ENCODE measurements at regions not wholly inside any gene's neighbourhood (a gene's known extent, or its start where the extent isn't known, plus 50 kb on each side); places are given as distances from the start of the nearest gene placed in this dataset.
"Not testable (repeated sequence)": the region's sequence is repeated elsewhere in the genome, so short reads cannot be mapped to it uniquely, and the experiment has no call there.

DNA sequence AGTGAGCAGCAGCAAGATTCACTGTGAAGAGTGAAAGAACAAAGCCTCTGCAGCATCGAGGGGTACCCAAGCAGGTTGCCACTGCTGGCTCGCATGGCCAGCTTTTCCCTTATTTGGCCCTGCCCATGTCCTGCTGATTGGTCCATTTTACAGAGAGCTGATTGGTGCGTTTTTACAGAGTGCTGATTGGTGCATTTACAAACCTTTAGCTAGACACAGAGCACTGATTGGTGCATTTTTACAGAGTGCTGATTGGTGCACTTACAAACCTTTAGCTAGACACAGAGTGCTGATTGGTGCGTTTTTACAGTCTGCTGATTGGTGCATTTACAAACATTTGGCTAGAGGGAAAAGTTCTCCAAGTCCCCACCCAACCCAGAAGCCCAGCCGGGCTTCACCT, 113.4 kb upstream of the DUSP22 start:
- H3K27ac Mint-ChIP-seq; H3K27me3 ChIP-seq (replicated peaks in 1 of 4; ENCODE audit: control extremely low read depth in 1 of 4, control insufficient read depth in 3 of 4, insufficient read depth in 4 of 4, low read length in 3 of 4); DNase-seq; H3K79me2 ChIP-seq (ENCODE audit: control insufficient read depth, insufficient read depth, low read length); H3K27me3 Mint-ChIP-seq; H3K9me3 Mint-ChIP-seq (ENCODE audit: insufficient read depth); H3K9ac ChIP-seq (ENCODE audit: low read length); intact Hi-C loops (cut with micrococcal nuclease); ATAC-seq (ENCODE audit: low read depth); H2AFZ ChIP-seq (ENCODE audit: insufficient read depth, low read depth, low read length, poor library complexity, severe bottlenecking); POLR2A ChIA-PET; H3K4me2 ChIP-seq (replicated peaks; ENCODE audit: low read depth, low read length, poor library complexity, severe bottlenecking); H3K4me3 ChIP-seq (ENCODE audit: control extremely low read depth in 1 of 5, extremely low read depth in 1 of 5, insufficient read depth in 1 of 5, low read depth in 2 of 5, low read length in 4 of 5); H3K4me3 Mint-ChIP-seq; H3K27ac ChIP-seq (ENCODE audit: low read length in 2 of 2); H4K20me1 ChIP-seq (ENCODE audit: control insufficient read depth, insufficient read depth, low read length, poor library complexity, severe bottlenecking); H3K36me3 ChIP-seq (replicated peaks in 1 of 2; ENCODE audit: control extremely low read depth in 1 of 2, control insufficient read depth in 1 of 2, extremely low read depth in 1 of 2, insufficient read depth in 2 of 2, low read length in 1 of 2): not testable (repeated sequence)
- WGBS (ENCODE audit: insufficient coverage), result 98% methylated on average over 5 of the region's 5 CpGs
- Histone ChIP-seq H3K9me3 (ENCODE audit: control extremely low read depth in 1 of 3, control insufficient read depth in 2 of 3, insufficient read depth in 1 of 3, low read length in 2 of 3) (peaks cover 0 to 21% (median 0%) of the 10 kb centered on the region in 3 donors), H3K4me1 (ENCODE audit: control insufficient read depth in 2 of 2, insufficient read depth in 2 of 2, low read length in 2 of 2) (peaks cover 38% of the 10 kb centered on the region in 2 donors)
- H3K4me1 Mint-ChIP-seq, result peaks cover 41% of the 10 kb centered on the region
- CTCF ChIA-PET, result interaction anchor here (1.0 to 3.8 kb wide), 2 partner anchors 9 to 11 kb away, joined by 3 to 29 read pairs; no protein-coding TSS in a partner anchor

DNA sequence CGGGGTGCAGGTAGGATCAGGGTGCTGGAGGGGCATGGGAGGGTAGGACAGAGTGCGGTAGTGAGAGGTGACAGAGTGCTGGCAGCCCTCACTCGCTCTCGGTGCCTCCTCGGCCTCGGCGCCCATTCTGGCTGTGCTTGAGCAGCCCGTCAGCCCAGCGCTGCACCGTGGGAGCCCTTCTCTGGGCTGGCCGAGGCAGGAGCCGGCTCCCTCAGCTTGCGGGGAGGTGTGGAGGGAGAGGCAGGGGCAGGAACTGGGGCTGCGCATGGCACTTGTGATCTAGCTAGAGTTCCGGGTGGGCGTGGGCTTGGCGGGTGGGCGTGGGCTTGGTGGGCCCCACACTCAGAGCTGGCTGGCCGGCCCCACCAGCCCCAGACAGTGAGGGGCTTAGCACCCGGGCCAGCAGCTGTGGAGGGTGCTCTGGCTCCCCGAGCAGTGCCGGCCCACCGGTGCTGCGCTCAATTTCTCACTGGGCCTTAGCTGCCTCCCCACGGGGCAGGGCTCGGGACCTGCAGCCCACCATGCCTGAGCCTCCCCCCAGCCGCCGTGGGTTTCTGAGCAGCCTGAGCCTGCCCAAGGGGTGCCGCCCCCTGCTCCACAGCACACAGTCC, 112.8 kb upstream of the DUSP22 start:
- Mint-ChIP-seq H3K27ac (no peak overlapping the region), H3K4me3 (no peak overlapping the region), H3K9me3 (ENCODE audit: insufficient read depth) (no peaks in the 10 kb centered on the region), H3K27me3 (no peaks in the 10 kb centered on the region), H3K4me1 (peaks cover 46% of the 10 kb centered on the region)
- ChIA-PET POLR2A (interaction anchor here (1.1 kb wide), 1 partner anchor 213 kb away, joined by 3 read pairs; no protein-coding TSS in a partner anchor), CTCF (interaction anchor here (1.1 to 3.8 kb wide), 6 partner anchors 10 to 211 kb away, joined by 3 to 29 read pairs (median 4); no protein-coding TSS in a partner anchor)
- TF ChIP-seq, protein P1, sequence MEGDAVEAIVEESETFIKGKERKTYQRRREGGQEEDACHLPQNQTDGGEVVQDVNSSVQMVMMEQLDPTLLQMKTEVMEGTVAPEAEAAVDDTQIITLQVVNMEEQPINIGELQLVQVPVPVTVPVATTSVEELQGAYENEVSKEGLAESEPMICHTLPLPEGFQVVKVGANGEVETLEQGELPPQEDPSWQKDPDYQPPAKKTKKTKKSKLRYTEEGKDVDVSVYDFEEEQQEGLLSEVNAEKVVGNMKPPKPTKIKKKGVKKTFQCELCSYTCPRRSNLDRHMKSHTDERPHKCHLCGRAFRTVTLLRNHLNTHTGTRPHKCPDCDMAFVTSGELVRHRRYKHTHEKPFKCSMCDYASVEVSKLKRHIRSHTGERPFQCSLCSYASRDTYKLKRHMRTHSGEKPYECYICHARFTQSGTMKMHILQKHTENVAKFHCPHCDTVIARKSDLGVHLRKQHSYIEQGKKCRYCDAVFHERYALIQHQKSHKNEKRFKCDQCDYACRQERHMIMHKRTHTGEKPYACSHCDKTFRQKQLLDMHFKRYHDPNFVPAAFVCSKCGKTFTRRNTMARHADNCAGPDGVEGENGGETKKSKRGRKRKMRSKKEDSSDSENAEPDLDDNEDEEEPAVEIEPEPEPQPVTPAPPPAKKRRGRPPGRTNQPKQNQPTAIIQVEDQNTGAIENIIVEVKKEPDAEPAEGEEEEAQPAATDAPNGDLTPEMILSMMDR (IDR thresholded peaks at IDR 0.05), result no peak
- no peak for TF ChIP-seq EZH2 (IDR thresholded peaks at IDR 0.05; ENCODE audit: borderline replicate concordance, insufficient read depth, low read depth, low read length, poor library complexity, severe bottlenecking)
- Histone ChIP-seq H3K4me2 (replicated peaks; ENCODE audit: low read depth, low read length, poor library complexity, severe bottlenecking) (no peak overlapping the region), H3K4me3 (ENCODE audit: control extremely low read depth in 1 of 5, extremely low read depth in 1 of 5, insufficient read depth in 1 of 5, low read depth in 2 of 5, low read length in 4 of 5) (no peak overlapping the region), H3K4me1 (ENCODE audit: control insufficient read depth in 2 of 2, insufficient read depth in 2 of 2, low read length in 2 of 2) (peaks cover 43% of the 10 kb centered on the region in 2 donors), H2AFZ (ENCODE audit: insufficient read depth, low read depth, low read length, poor library complexity, severe bottlenecking) (no peak overlapping the region), H3K27ac (ENCODE audit: low read length in 2 of 2) (no peak overlapping the region), H3K36me3 (replicated peaks in 1 of 2; ENCODE audit: control extremely low read depth in 1 of 2, control insufficient read depth in 1 of 2, extremely low read depth in 1 of 2, insufficient read depth in 2 of 2, low read length in 1 of 2) (no peaks in the 10 kb centered on the region), H3K79me2 (ENCODE audit: control insufficient read depth, insufficient read depth, low read length) (no peaks in the 10 kb centered on the region), H4K20me1 (ENCODE audit: control insufficient read depth, insufficient read depth, low read length, poor library complexity, severe bottlenecking) (no peaks in the 10 kb centered on the region), H3K9me3 (ENCODE audit: control extremely low read depth in 1 of 3, control insufficient read depth in 2 of 3, insufficient read depth in 1 of 3, low read length in 2 of 3) (peaks cover 0 to 21% (median 0%) of the 10 kb centered on the region in 3 donors), H3K27me3 (replicated peaks in 1 of 4; ENCODE audit: control extremely low read depth in 1 of 4, control insufficient read depth in 3 of 4, insufficient read depth in 4 of 4, low read length in 3 of 4) (no peaks in the 10 kb centered on the region), H3K9ac (ENCODE audit: low read length) (no peak overlapping the region)
- intact Hi-C loops (cut with micrococcal nuclease), result no loop called here
- DNase-seq (no peak), ATAC-seq (ENCODE audit: low read depth) (no peak)
- WGBS (ENCODE audit: insufficient coverage), result 99% methylated on average over 28 of the region's 29 CpGs

DNA sequence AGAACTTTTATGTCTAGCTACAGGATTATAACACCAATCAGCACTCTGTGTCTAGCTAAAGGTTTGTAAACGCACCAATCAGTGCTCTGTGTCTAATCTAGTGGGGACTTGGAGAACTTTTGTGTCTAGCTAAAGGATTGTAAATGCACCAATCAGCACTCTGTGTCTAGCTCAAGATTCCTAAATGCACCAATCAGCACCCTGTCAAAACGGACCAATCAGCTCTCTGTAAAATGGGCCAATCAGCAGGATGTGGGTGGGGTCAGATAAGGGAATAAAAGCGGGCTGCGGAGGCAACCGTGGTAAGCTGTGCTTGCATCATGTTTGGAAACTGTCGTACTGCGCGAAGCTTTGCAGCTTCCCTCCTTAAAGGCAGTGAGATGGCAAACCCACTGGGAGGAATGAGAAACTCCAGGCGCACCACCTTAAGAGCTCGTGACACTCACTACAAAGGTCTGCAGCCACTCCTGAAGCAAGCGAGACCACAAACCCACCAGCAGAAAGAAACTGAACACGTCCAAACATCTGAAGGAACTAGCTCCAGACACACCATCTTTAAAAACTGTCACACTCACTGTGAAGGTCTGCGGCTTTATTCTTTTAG, 112.1 kb upstream of the DUSP22 start:
- 58% methylated on average over 10 of the region's 13 CpGs for WGBS (ENCODE audit: insufficient coverage)
- H3K36me3 ChIP-seq (replicated peaks in 1 of 2; ENCODE audit: control extremely low read depth in 1 of 2, control insufficient read depth in 1 of 2, extremely low read depth in 1 of 2, insufficient read depth in 2 of 2, low read length in 1 of 2); intact Hi-C loops (cut with micrococcal nuclease); ATAC-seq (ENCODE audit: low read depth); H3K4me3 ChIP-seq (ENCODE audit: control extremely low read depth in 1 of 5, extremely low read depth in 1 of 5, insufficient read depth in 1 of 5, low read depth in 2 of 5, low read length in 4 of 5); H3K79me2 ChIP-seq (ENCODE audit: control insufficient read depth, insufficient read depth, low read length); H3K27me3 Mint-ChIP-seq; H3K27me3 ChIP-seq (replicated peaks in 1 of 4; ENCODE audit: control extremely low read depth in 1 of 4, control insufficient read depth in 3 of 4, insufficient read depth in 4 of 4, low read length in 3 of 4); DNase-seq; H3K9me3 Mint-ChIP-seq (ENCODE audit: insufficient read depth); H3K27ac ChIP-seq (ENCODE audit: low read length in 2 of 2); H2AFZ ChIP-seq (ENCODE audit: insufficient read depth, low read depth, low read length, poor library complexity, severe bottlenecking); H4K20me1 ChIP-seq (ENCODE audit: control insufficient read depth, insufficient read depth, low read length, poor library complexity, severe bottlenecking): not testable (repeated sequence)
- Mint-ChIP-seq H3K27ac (peak overlapping the region; percentile 81), H3K4me3 (peak overlapping the region; percentile 83), H3K4me1 (peaks cover 53% of the 10 kb centered on the region)
- Histone ChIP-seq H3K4me2 (replicated peaks; ENCODE audit: low read depth, low read length, poor library complexity, severe bottlenecking) (peak overlapping the region; percentile 63), H3K9ac (ENCODE audit: low read length) (peak overlapping the region; percentile 37), H3K4me1 (ENCODE audit: control insufficient read depth in 2 of 2, insufficient read depth in 2 of 2, low read length in 2 of 2) (peaks cover 50 to 51% of the 10 kb centered on the region in 2 donors), H3K9me3 (ENCODE audit: control extremely low read depth in 1 of 3, control insufficient read depth in 2 of 3, insufficient read depth in 1 of 3, low read length in 2 of 3) (peaks cover 0 to 21% (median 0%) of the 10 kb centered on the region in 3 donors)
- POLR2A ChIA-PET, result interaction anchor here (1.1 kb wide), 1 partner anchor 212 kb away, joined by 3 read pairs; no protein-coding TSS in a partner anchor
- CTCF ChIA-PET, result interaction anchor here (1.1 to 3.8 kb wide), 6 partner anchors 9 to 211 kb away, joined by 3 to 29 read pairs (median 4); no protein-coding TSS in a partner anchor

Data from B cell (primary cell).